Lower lobe of right lung (tissue), 2 donors: ENCODE measurements at regions not wholly inside any gene's neighbourhood (a gene's known extent, or its start where the extent isn't known, plus 50 kb on each side); places are given as distances from the start of the nearest gene placed in this dataset.

Experiments used
- ATAC-seq, 2 donors: fragments of 200-7000 bp; cut with Tn5 transposase; one replicate each; pipeline ENCODE4 v1.9.1; 2020 to 2022; ENCODE audit warnings: mild to moderate bottlenecking in 2 of 2, moderate library complexity in 2 of 2
- DNase-seq: peaks from one replicate; pipeline ENCODE4 v3.0.0-alpha.2; 2020
- H3K27ac ChIP-seq: fragments of 200-600 bp; one replicate; pipeline ENCODE4 v1.8.0; 2022
- H3K27me3 ChIP-seq: fragments of 200-600 bp; one replicate; pipeline ENCODE4 v1.8.0; 2022; ENCODE audit warnings: low read depth
- H3K36me3 ChIP-seq: fragments of 200-600 bp; one replicate; pipeline ENCODE4 v1.8.0; 2022; ENCODE audit warnings: mild to moderate bottlenecking
- H3K4me1 ChIP-seq: fragments of 200-600 bp; one replicate; pipeline ENCODE4 v1.8.0; 2022
- H3K4me3 ChIP-seq: fragments of 200-600 bp; one replicate; pipeline ENCODE4 v1.8.0; 2022; ENCODE audit warnings: mild to moderate bottlenecking
- H3K9me3 ChIP-seq: fragments of 200-600 bp; one replicate; pipeline ENCODE4 v1.8.0; 2022
- CTCF ChIP-seq: fragments of 200-600 bp; IDR thresholded peaks from one replicate; pipeline ENCODE4 v1.8.0; 2022; ENCODE audit warnings: antibody characterized with exemption, mild to moderate bottlenecking
- intact Hi-C: fragments of 100-400 bp; cut with DNase I; formaldehyde crosslinking; loops from one replicate; pipeline ENCODE4 v1.11.0; 2022
- donor health status: DM: no; HTN: yes; CAD: no; lungs with severe emphysema.

DNA sequence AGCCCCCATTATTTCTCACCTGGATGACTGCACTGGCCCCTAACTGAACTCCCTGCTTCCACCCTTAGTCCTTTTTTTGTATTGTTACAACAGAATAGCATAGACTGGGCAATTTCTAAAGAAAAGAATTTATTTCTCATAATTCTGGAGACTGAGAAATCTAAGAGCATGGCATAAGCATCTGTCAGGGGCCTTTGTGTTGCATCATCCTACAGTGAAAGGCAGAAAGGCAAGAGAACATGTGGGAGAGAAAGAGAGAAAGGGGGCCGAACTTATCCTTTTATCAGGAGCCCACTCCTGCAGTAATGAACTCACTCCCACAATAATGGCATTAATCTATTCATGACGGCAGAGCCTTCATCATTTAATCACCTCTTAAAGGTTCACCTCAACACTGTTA is 122.1 kb downstream of the EFNB1 start:
- no peak for ATAC-seq
- no peak for TF ChIP-seq CTCF
- no peaks in the 10 kb centered on the region for H3K27me3 ChIP-seq
- H3K9me3 ChIP-seq: no peaks in the 10 kb centered on the region
- intact Hi-C loops: no loop called here
- no peak overlapping the region for H3K4me3 ChIP-seq
- DNase-seq: no peak
- no peaks in the 10 kb centered on the region for H3K36me3 ChIP-seq
- no peaks in the 10 kb centered on the region for H3K4me1 ChIP-seq
- H3K27ac ChIP-seq: no peak overlapping the region

DNA sequence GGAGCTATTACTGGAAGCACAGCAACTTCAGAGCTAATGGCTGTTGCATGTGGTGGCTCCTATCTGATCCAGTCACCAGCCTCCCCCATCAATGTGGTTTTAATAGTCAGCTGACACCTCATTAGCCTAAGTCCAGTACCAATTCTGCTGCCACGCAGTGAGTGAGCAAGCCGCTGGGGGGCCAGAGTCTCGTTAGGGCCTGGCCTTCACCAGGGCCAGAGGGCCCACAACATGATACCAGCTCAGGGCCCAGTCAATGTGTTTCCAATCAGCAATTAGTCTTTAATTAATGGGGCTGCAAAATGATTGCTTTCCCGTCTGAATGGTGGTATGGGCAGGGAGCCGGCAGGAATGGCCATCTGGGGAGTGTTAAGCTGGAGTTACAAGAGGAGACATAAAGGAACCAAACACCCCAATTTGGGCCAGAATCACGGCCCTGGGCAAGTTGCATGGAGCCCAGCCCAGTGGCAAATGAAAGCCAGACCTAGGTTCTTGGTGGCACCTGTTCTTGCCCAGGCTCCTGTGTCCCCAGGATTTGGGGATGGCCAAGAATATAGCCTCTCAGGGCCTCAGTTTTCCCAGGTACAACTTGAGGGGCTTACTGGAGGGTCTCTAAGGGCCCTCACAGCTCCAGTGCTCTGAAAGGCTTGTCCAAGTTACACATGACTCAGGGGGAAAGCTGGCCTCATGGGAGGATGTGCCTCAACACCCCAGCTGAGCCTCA is 119.2 kb downstream of the EFNB1 start:
- Histone ChIP-seq H3K4me1 (no peaks in the 10 kb centered on the region), H3K27me3 (no peaks in the 10 kb centered on the region), H3K36me3 (no peaks in the 10 kb centered on the region), H3K4me3 (no peak overlapping the region), H3K27ac (no peak overlapping the region), H3K9me3 (no peaks in the 10 kb centered on the region)
- no peak for TF ChIP-seq CTCF
- ATAC-seq (no peak), DNase-seq (no peak)
- intact Hi-C loops: no loop called here

DNA sequence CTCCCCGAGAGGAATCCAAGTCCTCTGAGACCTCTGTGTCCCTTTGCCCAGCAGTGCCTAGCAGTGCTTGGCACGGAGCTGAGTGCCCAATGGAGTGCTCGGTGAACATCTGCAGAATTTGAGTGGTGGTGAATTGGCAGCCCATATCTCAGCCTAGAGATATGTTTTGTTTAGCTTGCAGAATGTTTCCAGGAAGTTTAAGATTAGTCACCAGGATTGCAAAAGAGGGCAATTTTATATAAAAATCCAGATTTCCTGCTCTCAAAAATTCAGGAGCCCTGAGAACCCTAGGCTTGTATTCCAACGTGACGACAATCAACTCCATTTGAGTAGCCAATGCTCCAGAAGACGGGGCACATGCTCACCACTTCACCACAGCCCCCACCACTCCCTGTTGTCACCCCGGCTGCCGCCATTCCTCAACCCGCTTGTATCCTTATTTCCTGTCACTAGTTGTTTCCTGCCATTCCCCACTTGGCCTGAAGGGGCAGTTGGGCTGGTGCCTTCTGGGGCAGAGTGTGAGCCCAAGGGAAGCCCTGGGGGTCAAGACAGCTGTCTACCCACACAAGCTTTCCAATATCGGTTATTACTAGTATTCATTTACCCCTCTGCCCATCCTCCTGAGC is 116.9 kb downstream of the EFNB1 start:
- DNase-seq: no peak
- peak; percentile 11 for TF ChIP-seq CTCF
- Histone ChIP-seq H3K27me3 (no peaks in the 10 kb centered on the region), H3K36me3 (no peaks in the 10 kb centered on the region), H3K4me1 (no peaks in the 10 kb centered on the region), H3K4me3 (no peak overlapping the region), H3K27ac (no peak overlapping the region), H3K9me3 (no peaks in the 10 kb centered on the region)
- no peak for ATAC-seq
- intact Hi-C loops: no loop called here

GRCh38 chrX:68945081-68945602 is 116.3 kb downstream of the EFNB1 start:
- no peaks in the 10 kb centered on the region for H3K36me3 ChIP-seq
- no peak overlapping the region for H3K27ac ChIP-seq
- H3K9me3 ChIP-seq: no peaks in the 10 kb centered on the region
- intact Hi-C loops: no loop called here
- DNase-seq: no peak
- H3K4me3 ChIP-seq: no peak overlapping the region
- H3K27me3 ChIP-seq: no peaks in the 10 kb centered on the region
- no peak for ATAC-seq
- no peaks in the 10 kb centered on the region for H3K4me1 ChIP-seq
- no peak for TF ChIP-seq CTCF

DNA sequence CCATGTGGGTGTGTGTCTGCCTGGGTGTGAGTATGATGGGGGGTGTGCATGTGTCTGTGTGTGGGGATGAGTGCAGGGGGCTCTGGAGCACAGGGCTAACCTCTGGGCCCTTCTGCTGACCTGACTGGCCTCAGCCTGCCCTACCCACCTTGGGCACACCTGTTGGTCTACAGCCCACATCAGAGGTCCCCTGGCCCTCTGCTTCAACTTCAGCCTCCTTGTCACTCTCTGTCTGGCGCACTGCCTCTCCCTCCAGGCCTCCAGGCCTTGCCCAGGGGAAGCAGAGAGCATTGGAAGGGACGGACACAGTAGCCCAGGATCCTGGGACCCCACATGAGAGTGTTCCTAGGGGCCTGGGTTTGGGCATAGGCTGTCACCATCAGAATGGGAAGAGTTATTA is 115.4 kb downstream of the EFNB1 start:
- DNase-seq (no peak), ATAC-seq (no peak)
- Histone ChIP-seq H3K9me3 (no peaks in the 10 kb centered on the region), H3K27ac (no peak overlapping the region), H3K36me3 (no peaks in the 10 kb centered on the region), H3K4me3 (no peak overlapping the region), H3K27me3 (no peaks in the 10 kb centered on the region), H3K4me1 (no peaks in the 10 kb centered on the region)
- TF ChIP-seq CTCF: no peak
- intact Hi-C loops: no loop called here
